BE2C (cell line): ENCODE measurements at regions not wholly inside any gene's neighbourhood (a gene's known extent, or its start where the extent isn't known, plus 50 kb on each side); places are given as distances from the start of the nearest gene placed in this dataset.
"Not testable (repeated sequence)": the region's sequence is repeated elsewhere in the genome, so short reads cannot be mapped to it uniquely, and the experiment has no call there.

Source experiments
- DNase-seq: peaks from one replicate; pipeline ENCODE4 v3.0.0-alpha.2; 2020
- H3K27me3 ChIP-seq: fragments of 250-450 bp; sonication (Bioruptor Pico); 2 replicates; pipeline ENCODE4 v1.5.1; 2020; ENCODE audit warnings: mild to moderate bottlenecking
- H3K36me3 ChIP-seq: fragments of 250-450 bp; sonication (Bioruptor Pico); 2 replicates; pipeline ENCODE4 v1.5.1; 2020; ENCODE audit warnings: mild to moderate bottlenecking
- H3K4me1 ChIP-seq: fragments of 250-450 bp; sonication (Bioruptor Pico); 2 replicates; pipeline ENCODE4 v1.5.1; 2020
- H3K4me3 ChIP-seq: 2 replicates; pipeline ENCODE4 v1.5.1; 2011; ENCODE audit warnings: low read depth, low read length
- H3K9me3 ChIP-seq: fragments of 250-450 bp; sonication (Bioruptor Pico); 2 replicates; pipeline ENCODE4 v1.5.1; 2020
- CTCF ChIP-seq: IDR thresholded peaks from 2 replicates; pipeline ENCODE4 v1.5.1; 2012; ENCODE audit warnings: mild to moderate bottlenecking, low read depth, low read length

- no peaks in the 10 kb centered on the region for H3K4me1 ChIP-seq
- TF ChIP-seq CTCF: no peak
- no peaks in the 10 kb centered on the region for H3K9me3 ChIP-seq
- no peak overlapping the region for H3K4me3 ChIP-seq
- DNase-seq: no peak
- no peaks in the 10 kb centered on the region for H3K27me3 ChIP-seq
- H3K36me3 ChIP-seq: no peaks in the 10 kb centered on the region
These were observed 519.7 kb upstream of the PFKP start for GRCh38 chr10:2547606-2548005.

GRCh38 chr10:2546894-2547293 is 520.5 kb upstream of the PFKP start:
- not testable (repeated sequence) for DNase-seq, H3K36me3 ChIP-seq, H3K4me1 ChIP-seq, H3K27me3 ChIP-seq, H3K4me3 ChIP-seq, H3K9me3 ChIP-seq

- Histone ChIP-seq H3K9me3 (no peaks in the 10 kb centered on the region), H3K27me3 (no peaks in the 10 kb centered on the region), H3K4me1 (no peaks in the 10 kb centered on the region), H3K4me3 (no peak overlapping the region), H3K36me3 (no peaks in the 10 kb centered on the region)
- TF ChIP-seq CTCF: no peak
- no peak for DNase-seq
These were observed 523.4 kb upstream of the PFKP start for GRCh38 chr10:2543974-2544373.

GRCh38 chr10:2543142-2543886 is 524.0 kb upstream of the PFKP start:
- Histone ChIP-seq H3K9me3 (no peaks in the 10 kb centered on the region), H3K36me3 (no peaks in the 10 kb centered on the region), H3K4me1 (no peaks in the 10 kb centered on the region), H3K27me3 (no peaks in the 10 kb centered on the region), H3K4me3 (no peak overlapping the region)
- TF ChIP-seq CTCF: no peak
- DNase-seq: no peak

GRCh38 chr10:2541176-2541575 is 526.2 kb upstream of the PFKP start:
- H3K27me3 ChIP-seq: no peaks in the 10 kb centered on the region
- DNase-seq: no peak
- no peaks in the 10 kb centered on the region for H3K9me3 ChIP-seq
- no peaks in the 10 kb centered on the region for H3K4me1 ChIP-seq
- H3K4me3 ChIP-seq: no peak overlapping the region
- no peak for TF ChIP-seq CTCF
- H3K36me3 ChIP-seq: no peaks in the 10 kb centered on the region

- H3K9me3 ChIP-seq: no peaks in the 10 kb centered on the region
- no peak overlapping the region for H3K4me3 ChIP-seq
- no peak for TF ChIP-seq CTCF
- H3K4me1 ChIP-seq: no peaks in the 10 kb centered on the region
- H3K27me3 ChIP-seq: no peaks in the 10 kb centered on the region
- no peaks in the 10 kb centered on the region for H3K36me3 ChIP-seq
- no peak for DNase-seq
These were observed 537.4 kb upstream of the PFKP start for GRCh38 chr10:2529945-2530344.
